ENCODE measurements at regions not wholly inside any gene's neighbourhood (a gene's known extent, or its start where the extent isn't known, plus 50 kb on each side); places are given as distances from the start of the nearest gene placed in this dataset.

DNA sequence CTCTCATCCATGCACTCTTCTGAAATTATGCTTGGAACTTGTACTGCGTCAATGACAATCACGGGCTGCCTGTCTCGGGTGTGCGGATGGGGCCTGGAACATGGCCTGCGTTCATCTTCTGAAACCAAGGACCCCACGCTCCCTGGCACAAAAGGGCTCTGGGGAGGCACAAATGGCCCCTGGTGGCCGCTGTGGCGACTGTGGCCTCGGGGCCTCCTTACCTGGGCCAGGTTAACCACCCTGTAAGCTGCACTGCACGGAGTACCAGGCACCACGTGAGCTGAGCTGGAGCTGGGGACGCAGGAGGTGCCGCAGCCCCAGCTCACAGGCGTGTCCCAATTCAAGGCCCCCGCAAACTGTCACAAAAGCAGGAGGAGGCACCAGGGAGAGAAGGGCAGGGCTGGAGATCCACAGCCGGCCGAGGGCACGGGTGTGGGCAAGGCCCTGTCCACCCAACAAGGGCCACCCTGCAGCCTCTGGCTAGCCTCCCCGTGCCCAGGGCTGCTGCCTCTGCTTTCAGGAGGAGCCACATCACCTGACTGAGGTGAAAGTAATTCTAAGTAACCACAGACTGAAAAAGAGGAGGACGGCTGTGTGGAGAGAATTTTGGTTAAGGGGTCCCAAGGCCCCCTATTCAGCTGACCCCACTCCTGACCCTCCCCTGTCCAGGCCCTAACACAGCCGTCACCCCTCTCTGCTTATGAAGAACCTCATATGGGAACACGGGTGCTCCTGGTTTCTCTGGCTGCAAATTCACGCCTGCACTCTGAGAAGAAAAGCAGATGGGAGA is 61.1 kb upstream of the GALNT9 start:
- TF ChIP-seq, protein P1, sequence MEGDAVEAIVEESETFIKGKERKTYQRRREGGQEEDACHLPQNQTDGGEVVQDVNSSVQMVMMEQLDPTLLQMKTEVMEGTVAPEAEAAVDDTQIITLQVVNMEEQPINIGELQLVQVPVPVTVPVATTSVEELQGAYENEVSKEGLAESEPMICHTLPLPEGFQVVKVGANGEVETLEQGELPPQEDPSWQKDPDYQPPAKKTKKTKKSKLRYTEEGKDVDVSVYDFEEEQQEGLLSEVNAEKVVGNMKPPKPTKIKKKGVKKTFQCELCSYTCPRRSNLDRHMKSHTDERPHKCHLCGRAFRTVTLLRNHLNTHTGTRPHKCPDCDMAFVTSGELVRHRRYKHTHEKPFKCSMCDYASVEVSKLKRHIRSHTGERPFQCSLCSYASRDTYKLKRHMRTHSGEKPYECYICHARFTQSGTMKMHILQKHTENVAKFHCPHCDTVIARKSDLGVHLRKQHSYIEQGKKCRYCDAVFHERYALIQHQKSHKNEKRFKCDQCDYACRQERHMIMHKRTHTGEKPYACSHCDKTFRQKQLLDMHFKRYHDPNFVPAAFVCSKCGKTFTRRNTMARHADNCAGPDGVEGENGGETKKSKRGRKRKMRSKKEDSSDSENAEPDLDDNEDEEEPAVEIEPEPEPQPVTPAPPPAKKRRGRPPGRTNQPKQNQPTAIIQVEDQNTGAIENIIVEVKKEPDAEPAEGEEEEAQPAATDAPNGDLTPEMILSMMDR (IDR thresholded peaks at IDR 0.05) = no peak
- no peak for TF ChIP-seq POLR2AphosphoS5 (IDR thresholded peaks at IDR 0.05)
- no peak for TF ChIP-seq POLR2A (IDR thresholded peaks at IDR 0.05)
- no peak for TF ChIP-seq EP300 (IDR thresholded peaks at IDR 0.05)

Data from upper lobe of left lung (tissue), 4 donors.